ENCODE measurements at regions not wholly inside any gene's neighbourhood (a gene's known extent, or its start where the extent isn't known, plus 50 kb on each side); places are given as distances from the start of the nearest gene placed in this dataset.

- Histone ChIP-seq H3K4me3 (ENCODE audit: low read length) (no peak overlapping the region), H3K4me2 (ENCODE audit: low read length) (no peak overlapping the region), H3K27ac (ENCODE audit: low read length) (no peak overlapping the region), H3K79me2 (ENCODE audit: low read length) (no peaks in the 10 kb centered on the region), H3K36me3 (ENCODE audit: low read depth, low read length) (no peaks in the 10 kb centered on the region), H2AFZ (ENCODE audit: low read length) (no peak overlapping the region), H4K20me1 (ENCODE audit: low read length) (no peaks in the 10 kb centered on the region), H3K9me2 (replicated peaks; ENCODE audit: low read length) (no peaks in the 10 kb centered on the region), H3F3A (ENCODE audit: low read length, unreplicated experiment) (no peaks in the 10 kb centered on the region), H3K27me3 (ENCODE audit: low read length) (no peaks in the 10 kb centered on the region), H3K9me3 (ENCODE audit: low read length) (no peaks in the 10 kb centered on the region), H3K4me1 (ENCODE audit: insufficient read depth, low read length) (no peaks in the 10 kb centered on the region), H3K9ac (ENCODE audit: low read length) (no peak overlapping the region)
- ChIA-PET POLR2A (ENCODE audit: unreplicated experiment) (no interaction called here), CTCF (no interaction called here)
- ATAC-seq, result no peak
- no peak for DNase-seq
- TF ChIP-seq CTCF (conservative IDR thresholded peaks at IDR 0.05; ENCODE audit: low read depth, low read length) (no peak), EZH2phosphoT487 (IDR thresholded peaks at IDR 0.05; ENCODE audit: borderline replicate concordance, low read length) (no peak), EZH2 (IDR thresholded peaks at IDR 0.05; ENCODE audit: low read length, unreplicated experiment) (no peak)
- intact Hi-C loops (cut with micrococcal nuclease), result no loop called here
- no TSS peak for BruUV-seq (replicated peaks)
Measured at GRCh38 chr22:48844056-48844675, 983.5 kb downstream of the BRD1 start.

- TF ChIP-seq CTCF (conservative IDR thresholded peaks at IDR 0.05; ENCODE audit: low read depth, low read length) (no peak), EZH2 (IDR thresholded peaks at IDR 0.05; ENCODE audit: low read length, unreplicated experiment) (no peak), EZH2phosphoT487 (IDR thresholded peaks at IDR 0.05; ENCODE audit: borderline replicate concordance, low read length) (no peak)
- intact Hi-C loops (cut with micrococcal nuclease), result no loop called here
- Histone ChIP-seq H3K4me3 (ENCODE audit: low read length) (no peak overlapping the region), H4K20me1 (ENCODE audit: low read length) (no peaks in the 10 kb centered on the region), H3K9ac (ENCODE audit: low read length) (no peak overlapping the region), H3K79me2 (ENCODE audit: low read length) (no peaks in the 10 kb centered on the region), H3F3A (ENCODE audit: low read length, unreplicated experiment) (no peaks in the 10 kb centered on the region), H3K27me3 (ENCODE audit: low read length) (no peaks in the 10 kb centered on the region), H3K9me3 (ENCODE audit: low read length) (no peaks in the 10 kb centered on the region), H3K4me1 (ENCODE audit: insufficient read depth, low read length) (no peaks in the 10 kb centered on the region), H3K4me2 (ENCODE audit: low read length) (no peak overlapping the region), H3K27ac (ENCODE audit: low read length) (no peak overlapping the region), H3K9me2 (replicated peaks; ENCODE audit: low read length) (no peaks in the 10 kb centered on the region), H2AFZ (ENCODE audit: low read length) (no peak overlapping the region), H3K36me3 (ENCODE audit: low read depth, low read length) (no peaks in the 10 kb centered on the region)
- ChIA-PET CTCF (no interaction called here), POLR2A (ENCODE audit: unreplicated experiment) (no interaction called here)
- no TSS peak for BruUV-seq (replicated peaks)
- DNase-seq (no peak), ATAC-seq (no peak)
Measured at GRCh38 chr22:48843640-48844039, 984.0 kb downstream of the BRD1 start.

GRCh38 chr22:48842976-48843375, 984.7 kb downstream of the BRD1 start:
- Histone ChIP-seq H3K79me2 (ENCODE audit: low read length) (no peaks in the 10 kb centered on the region), H3K4me1 (ENCODE audit: insufficient read depth, low read length) (no peaks in the 10 kb centered on the region), H3K9me2 (replicated peaks; ENCODE audit: low read length) (no peaks in the 10 kb centered on the region), H3K27me3 (ENCODE audit: low read length) (no peaks in the 10 kb centered on the region), H3K4me2 (ENCODE audit: low read length) (no peak overlapping the region), H3K27ac (ENCODE audit: low read length) (no peak overlapping the region), H2AFZ (ENCODE audit: low read length) (no peak overlapping the region), H3K4me3 (ENCODE audit: low read length) (no peak overlapping the region), H3K9me3 (ENCODE audit: low read length) (no peaks in the 10 kb centered on the region), H4K20me1 (ENCODE audit: low read length) (no peaks in the 10 kb centered on the region), H3K9ac (ENCODE audit: low read length) (no peak overlapping the region), H3F3A (ENCODE audit: low read length, unreplicated experiment) (no peaks in the 10 kb centered on the region), H3K36me3 (ENCODE audit: low read depth, low read length) (no peaks in the 10 kb centered on the region)
- POLR2A ChIA-PET (ENCODE audit: unreplicated experiment), result no interaction called here
- intact Hi-C loops (cut with micrococcal nuclease), result no loop called here
- DNase-seq (no peak), ATAC-seq (no peak)
- CTCF ChIA-PET, result no interaction called here
- BruUV-seq (replicated peaks), result no TSS peak
- no peak for TF ChIP-seq CTCF (conservative IDR thresholded peaks at IDR 0.05; ENCODE audit: low read depth, low read length)
- TF ChIP-seq EZH2phosphoT487 (IDR thresholded peaks at IDR 0.05; ENCODE audit: borderline replicate concordance, low read length), result no peak
- TF ChIP-seq EZH2 (IDR thresholded peaks at IDR 0.05; ENCODE audit: low read length, unreplicated experiment), result no peak

Data from PC-3 (cell line).